GM12864 (cell line): ENCODE measurements at regions not wholly inside any gene's neighbourhood (a gene's known extent, or its start where the extent isn't known, plus 50 kb on each side); places are given as distances from the start of the nearest gene placed in this dataset.

Source experiments
- DNase-seq: peaks from one replicate; pipeline ENCODE4 v3.0.0-alpha.2; 2011; ENCODE audit warnings: low read depth
- H3K4me3 ChIP-seq: 2 replicates; pipeline ENCODE4 v1.5.1; 2011; ENCODE audit warnings: mild to moderate bottlenecking, low read depth, low read length, control low read depth
- TF ChIP-seq, protein P1 (sequence below): IDR thresholded peaks from 2 replicates; pipeline ENCODE4 v1.5.1; 2011; ENCODE audit warnings: low read depth, mild to moderate bottlenecking, moderate library complexity, low read length, control low read depth, inconsistent platforms; ENCODE audit errors: missing control alignments

GRCh38 chr15:93239993-93240392, 151.0 kb upstream of the RGMA start:
- TF ChIP-seq, protein P1, sequence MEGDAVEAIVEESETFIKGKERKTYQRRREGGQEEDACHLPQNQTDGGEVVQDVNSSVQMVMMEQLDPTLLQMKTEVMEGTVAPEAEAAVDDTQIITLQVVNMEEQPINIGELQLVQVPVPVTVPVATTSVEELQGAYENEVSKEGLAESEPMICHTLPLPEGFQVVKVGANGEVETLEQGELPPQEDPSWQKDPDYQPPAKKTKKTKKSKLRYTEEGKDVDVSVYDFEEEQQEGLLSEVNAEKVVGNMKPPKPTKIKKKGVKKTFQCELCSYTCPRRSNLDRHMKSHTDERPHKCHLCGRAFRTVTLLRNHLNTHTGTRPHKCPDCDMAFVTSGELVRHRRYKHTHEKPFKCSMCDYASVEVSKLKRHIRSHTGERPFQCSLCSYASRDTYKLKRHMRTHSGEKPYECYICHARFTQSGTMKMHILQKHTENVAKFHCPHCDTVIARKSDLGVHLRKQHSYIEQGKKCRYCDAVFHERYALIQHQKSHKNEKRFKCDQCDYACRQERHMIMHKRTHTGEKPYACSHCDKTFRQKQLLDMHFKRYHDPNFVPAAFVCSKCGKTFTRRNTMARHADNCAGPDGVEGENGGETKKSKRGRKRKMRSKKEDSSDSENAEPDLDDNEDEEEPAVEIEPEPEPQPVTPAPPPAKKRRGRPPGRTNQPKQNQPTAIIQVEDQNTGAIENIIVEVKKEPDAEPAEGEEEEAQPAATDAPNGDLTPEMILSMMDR, result no peak
- DNase-seq, result no peak
- no peak overlapping the region for H3K4me3 ChIP-seq

GRCh38 chr15:93239591-93239990, 150.6 kb upstream of the RGMA start:
- no peak overlapping the region for H3K4me3 ChIP-seq
- TF ChIP-seq, protein P1, result no peak
- no peak for DNase-seq

GRCh38 chr15:93238641-93239040, 149.6 kb upstream of the RGMA start:
- H3K4me3 ChIP-seq, result no peak overlapping the region
- TF ChIP-seq, protein P1, result no peak
- no peak for DNase-seq

DNA sequence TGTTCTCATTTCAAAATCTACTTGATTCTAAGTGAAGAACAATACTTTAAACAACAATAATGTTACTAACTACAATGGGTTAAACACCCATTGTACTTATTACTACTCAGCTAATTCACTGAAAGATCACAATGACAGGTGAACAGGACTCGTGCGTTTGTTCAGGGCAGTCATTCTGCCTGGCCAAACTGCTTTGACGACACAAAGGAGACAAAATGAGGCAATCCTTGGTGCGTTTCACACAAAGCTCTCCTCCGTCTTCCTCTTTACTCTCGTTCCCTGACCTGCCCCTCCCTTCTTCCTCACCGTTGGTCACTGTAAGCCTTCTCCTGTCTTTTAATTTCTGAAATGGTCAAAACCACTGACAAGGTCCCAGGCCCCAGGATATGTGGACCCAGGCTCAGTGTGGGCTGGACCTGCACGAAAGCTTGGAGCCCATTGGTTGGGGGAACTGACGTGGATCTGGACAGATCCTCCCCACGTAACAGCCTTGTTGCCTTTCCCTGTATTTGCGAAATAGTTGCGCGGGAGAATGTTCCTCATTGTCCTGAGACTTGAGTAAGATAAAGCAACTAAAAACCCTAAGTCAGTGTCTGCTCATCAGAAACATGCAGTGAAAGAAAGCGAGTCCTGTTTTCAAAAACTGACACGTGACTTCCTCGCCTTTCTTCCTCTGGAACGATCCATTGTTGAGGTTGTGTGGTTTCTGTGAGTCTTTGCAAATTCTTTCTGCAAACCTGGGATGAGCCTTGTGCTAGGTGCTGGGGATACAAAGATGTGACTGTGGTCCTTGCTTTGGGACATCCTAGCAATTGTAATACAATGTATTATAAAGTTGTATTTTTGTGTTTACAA, 147.1 kb upstream of the RGMA start:
- TF ChIP-seq, protein P1, result no peak
- no peak overlapping the region for H3K4me3 ChIP-seq
- DNase-seq, result no peak

- TF ChIP-seq, protein P1, result no peak
- no peak overlapping the region for H3K4me3 ChIP-seq
- no peak for DNase-seq
These were observed 146.3 kb upstream of the RGMA start for GRCh38 chr15:93235269-93235668.

- no peak for DNase-seq
- TF ChIP-seq, protein P1, result no peak
- no peak overlapping the region for H3K4me3 ChIP-seq
These were observed 144.7 kb upstream of the RGMA start for GRCh38 chr15:93233710-93234109.

GRCh38 chr15:93232845-93233244, 143.8 kb upstream of the RGMA start:
- H3K4me3 ChIP-seq, result no peak overlapping the region
- TF ChIP-seq, protein P1, result no peak
- DNase-seq, result no peak
